Activated T-cell treated with anti-CD3 and anti-CD28 coated beads, Interleukin-2, amount 50 U/mL, for 4 hours (primary cell): ENCODE measurements at regions not wholly inside any gene's neighbourhood (a gene's known extent, or its start where the extent isn't known, plus 50 kb on each side); places are given as distances from the start of the nearest gene placed in this dataset.
A peak's percentile ranks its signal among the peaks of the same experiment; 100 is the strongest.

Source experiments
- ATAC-seq, 2 donors: fragments of 200-7000 bp; cut with Tn5 transposase; one replicate each; pipeline ENCODE4 v1.10.0; 2021
- DNase-seq: peaks from one replicate; pipeline ENCODE4 v3.0.0-alpha.2; 2020
- H3K27me3 Mint-ChIP-seq: one replicate; pipeline ENCODE4 v1.8.0; 2021; ENCODE audit warnings: low read depth, mixed read lengths
- H3K36me3 Mint-ChIP-seq: one replicate; pipeline ENCODE4 v1.8.0; 2022; ENCODE audit warnings: mixed read lengths; ENCODE audit not compliant: insufficient read depth
- H3K4me1 Mint-ChIP-seq: one replicate; pipeline ENCODE4 v1.8.0; 2021; ENCODE audit warnings: low read depth, mixed read lengths
- H3K4me3 Mint-ChIP-seq: one replicate; pipeline ENCODE4 v1.8.0; 2021; ENCODE audit warnings: mild to moderate bottlenecking, moderate library complexity, mixed read lengths
- H3K9me3 Mint-ChIP-seq: one replicate; pipeline ENCODE4 v1.8.0; 2021; ENCODE audit warnings: mixed read lengths

DNA sequence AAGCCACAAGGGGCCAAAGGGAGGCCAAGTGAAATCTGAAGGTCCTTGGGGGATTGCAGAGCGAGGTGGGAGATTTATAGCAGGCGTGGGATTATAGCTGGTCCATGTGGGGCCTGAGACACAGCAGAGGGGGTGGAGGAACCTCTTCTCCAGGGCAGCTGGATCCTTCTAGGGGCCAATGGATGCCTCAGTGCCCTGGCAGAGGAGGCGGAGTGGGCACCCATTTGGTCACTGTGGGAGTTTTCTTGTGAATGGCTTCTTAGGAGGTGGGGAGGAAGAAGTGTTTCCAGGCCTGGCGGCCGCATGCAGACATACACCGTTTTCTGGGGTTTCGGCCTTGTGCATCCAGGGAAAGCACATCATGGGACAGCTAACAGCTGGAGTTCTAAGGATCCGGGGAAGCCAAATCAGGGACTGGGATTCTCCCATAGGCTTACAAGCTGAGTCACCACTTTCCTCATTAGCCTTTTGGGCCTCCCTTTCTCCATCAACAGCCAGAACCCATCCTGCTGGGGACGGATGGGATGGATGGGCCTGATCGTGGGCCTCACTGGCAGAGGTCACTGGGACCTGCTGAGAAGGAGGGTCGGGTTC, 76.5 kb downstream of the RHOU start:
- DNase-seq (no peak), ATAC-seq (no peak)
- Mint-ChIP-seq H3K27me3 (no peaks in the 10 kb centered on the region), H3K36me3 (no peaks in the 10 kb centered on the region), H3K9me3 (no peaks in the 10 kb centered on the region), H3K4me3 (no peak overlapping the region), H3K4me1 (peaks cover 31% of the 10 kb centered on the region)

DNA sequence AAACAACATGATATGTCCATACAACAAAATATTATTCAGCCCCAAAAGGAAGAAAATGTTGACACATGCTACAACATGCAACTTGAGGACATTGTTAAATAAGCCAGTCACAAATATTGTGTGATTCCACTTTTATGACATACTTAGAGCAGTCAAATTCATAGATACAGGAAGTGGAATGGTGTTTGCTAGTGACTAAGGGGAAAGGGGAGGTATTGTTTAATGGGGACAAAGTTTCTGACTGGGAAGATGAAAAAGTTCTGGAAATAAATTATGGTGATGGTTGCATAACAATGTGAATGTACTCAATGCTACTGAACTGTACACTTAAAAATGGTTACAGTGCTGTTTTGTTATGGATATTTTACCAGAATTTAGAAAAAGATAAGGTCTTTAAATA, 77.7 kb downstream of the RHOU start:
- no peak for ATAC-seq
- Mint-ChIP-seq H3K4me1 (peaks cover 31% of the 10 kb centered on the region), H3K27me3 (no peaks in the 10 kb centered on the region), H3K4me3 (no peak overlapping the region), H3K36me3 (no peaks in the 10 kb centered on the region), H3K9me3 (no peaks in the 10 kb centered on the region)
- DNase-seq = no peak

DNA sequence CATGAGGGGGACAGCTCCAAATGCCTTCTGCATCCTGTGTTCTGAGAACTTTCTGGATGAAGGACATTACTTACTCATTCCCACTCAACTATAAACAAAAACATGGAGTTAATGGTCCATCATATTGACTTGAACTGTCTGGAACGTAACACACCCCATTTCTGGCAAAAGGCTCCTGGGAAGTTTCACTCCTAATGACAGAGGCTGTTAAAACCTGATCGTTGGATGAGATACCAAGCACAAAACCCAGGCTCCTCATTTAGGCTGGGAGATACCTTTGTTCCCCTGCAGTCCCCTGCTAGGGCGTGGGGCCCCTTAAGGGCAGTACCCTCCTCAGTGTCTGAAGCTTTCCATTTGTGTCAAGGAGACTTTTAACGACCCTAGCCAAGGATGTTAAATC, 78.9 kb downstream of the RHOU start:
- Mint-ChIP-seq H3K9me3 (no peaks in the 10 kb centered on the region), H3K4me3 (no peak overlapping the region), H3K4me1 (peaks cover 26% of the 10 kb centered on the region), H3K27me3 (no peaks in the 10 kb centered on the region), H3K36me3 (no peaks in the 10 kb centered on the region)
- DNase-seq = no peak
- ATAC-seq = no peak

DNA sequence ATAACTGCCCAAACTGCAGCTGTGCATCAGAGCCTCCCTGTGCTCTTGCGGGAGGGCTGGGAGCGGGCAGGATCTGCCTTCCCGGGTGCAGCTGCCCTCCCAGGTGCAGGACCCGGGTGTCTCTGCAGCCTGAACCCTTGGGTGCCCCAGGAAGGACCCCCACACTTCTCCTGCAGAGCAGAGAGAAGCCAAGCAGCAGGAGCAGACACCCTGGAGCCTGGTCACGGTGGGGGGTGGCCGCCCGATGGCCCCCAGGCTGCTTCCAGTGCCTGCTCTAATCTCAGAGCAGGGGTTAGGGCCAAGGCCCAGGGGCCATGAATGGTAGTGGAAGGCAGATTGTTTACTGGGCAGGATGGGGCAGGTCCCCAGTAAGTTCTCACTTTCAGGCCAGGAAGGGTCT, 83.0 kb downstream of the RHOU start:
- no peaks in the 10 kb centered on the region for H3K36me3 Mint-ChIP-seq
- no peaks in the 10 kb centered on the region for H3K27me3 Mint-ChIP-seq
- DNase-seq (no peak), ATAC-seq (peak in 1 of 2 donors; percentile 18)
- H3K4me3 Mint-ChIP-seq = no peak overlapping the region
- H3K9me3 Mint-ChIP-seq = no peaks in the 10 kb centered on the region
- no peaks in the 10 kb centered on the region for H3K4me1 Mint-ChIP-seq

DNA sequence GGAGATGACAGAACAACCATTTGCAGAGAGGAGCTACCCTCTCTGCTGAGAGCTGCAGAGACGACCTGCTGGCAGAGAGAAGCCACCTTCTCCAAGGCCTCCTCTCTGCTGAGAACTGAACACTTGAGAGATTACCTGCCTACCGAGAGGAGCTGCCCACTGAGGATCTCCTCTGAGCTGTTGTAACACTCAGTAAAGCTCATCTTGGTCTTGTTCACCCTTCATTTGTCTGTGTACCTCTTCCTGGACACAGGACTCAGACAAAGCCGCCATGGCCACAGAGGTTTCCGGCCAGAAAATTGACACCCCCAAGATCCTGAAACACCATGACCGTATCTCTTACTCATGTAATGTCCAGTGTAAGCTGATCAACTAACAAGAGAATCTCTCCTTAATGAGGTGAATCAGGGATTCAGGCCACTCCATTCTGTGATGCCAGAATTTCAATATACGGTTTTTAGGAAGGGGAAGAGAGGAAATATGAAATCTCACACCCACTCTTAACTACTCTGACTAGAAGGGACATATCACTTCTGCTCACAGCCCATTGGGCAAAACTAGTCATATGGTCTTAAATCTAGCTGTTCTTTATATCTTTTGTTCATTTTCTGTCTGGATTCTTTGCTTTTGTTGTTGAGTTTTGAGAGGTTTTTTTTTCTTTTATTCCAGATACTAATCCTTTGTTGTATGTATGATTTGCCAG, 83.8 kb downstream of the RHOU start:
- ATAC-seq (no peak), DNase-seq (no peak)
- Mint-ChIP-seq H3K27me3 (no peaks in the 10 kb centered on the region), H3K9me3 (no peaks in the 10 kb centered on the region), H3K4me1 (no peaks in the 10 kb centered on the region), H3K4me3 (no peak overlapping the region), H3K36me3 (no peaks in the 10 kb centered on the region)

DNA sequence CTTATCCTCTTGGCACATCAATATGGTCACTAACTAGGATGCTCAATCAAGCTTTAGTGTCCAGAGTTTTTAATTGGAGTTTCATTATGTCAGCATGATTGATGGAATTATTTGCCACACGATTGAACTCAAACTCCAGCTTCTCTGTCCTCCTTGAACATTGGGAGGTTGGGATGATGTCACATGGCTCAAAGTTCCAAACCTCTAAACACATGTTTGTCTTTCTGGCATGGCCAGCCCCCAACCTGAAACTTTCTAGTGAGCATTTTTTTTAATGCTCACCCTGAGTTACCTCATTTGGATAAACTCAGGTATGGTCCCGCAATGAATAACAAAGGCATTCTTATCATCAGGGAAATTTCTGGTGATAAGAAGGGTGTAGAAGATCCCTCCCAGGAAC, 86.0 kb downstream of the RHOU start:
- Mint-ChIP-seq H3K9me3 (no peaks in the 10 kb centered on the region), H3K36me3 (no peaks in the 10 kb centered on the region), H3K4me1 (peaks cover 7% of the 10 kb centered on the region), H3K27me3 (no peaks in the 10 kb centered on the region), H3K4me3 (no peak overlapping the region)
- no peak for DNase-seq
- no peak for ATAC-seq

DNA sequence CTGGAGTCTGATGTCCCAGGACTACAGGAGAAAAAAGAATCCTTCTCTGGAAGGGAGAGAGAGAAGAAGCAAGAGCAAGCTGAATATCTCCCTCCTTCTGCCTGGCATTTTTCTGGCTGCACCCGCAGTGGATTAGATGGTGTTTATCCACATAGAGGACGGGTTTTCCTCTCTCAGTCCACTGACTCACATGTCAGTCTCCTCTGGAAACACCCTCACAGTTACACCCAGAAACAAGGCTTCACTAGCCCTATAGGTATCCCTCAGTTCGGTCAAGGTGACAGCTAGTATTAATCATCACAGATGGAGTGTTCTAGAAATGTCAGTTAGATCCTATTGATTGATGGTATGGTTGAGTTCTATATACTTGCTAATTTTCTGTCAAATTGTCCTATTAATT, 87.9 kb downstream of the RHOU start:
- H3K9me3 Mint-ChIP-seq = no peaks in the 10 kb centered on the region

DNA sequence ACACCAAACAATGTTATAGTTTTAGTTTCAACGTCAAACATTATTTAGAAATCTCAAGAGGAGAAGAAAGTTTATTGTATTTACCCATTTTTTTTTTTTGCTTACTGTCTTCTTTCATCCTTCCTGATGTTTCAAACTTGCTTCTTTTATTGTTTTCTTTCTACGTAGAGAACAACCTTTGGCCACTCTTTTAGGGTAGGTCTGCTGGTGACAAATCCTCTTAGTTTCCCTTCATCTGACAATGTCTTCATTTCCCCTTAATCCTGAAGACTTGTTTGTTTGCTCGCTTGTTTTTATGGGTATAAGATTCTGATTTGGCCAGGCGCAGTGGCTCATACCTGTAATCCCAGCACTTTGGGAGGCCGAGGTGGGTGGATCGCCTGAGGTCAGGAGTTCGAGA, 89.1 kb downstream of the RHOU start:
- H3K4me3 Mint-ChIP-seq = no peak overlapping the region
- peaks cover 12% of the 10 kb centered on the region for H3K4me1 Mint-ChIP-seq
- no peaks in the 10 kb centered on the region for H3K9me3 Mint-ChIP-seq
- no peaks in the 10 kb centered on the region for H3K36me3 Mint-ChIP-seq
- DNase-seq (no peak), ATAC-seq (no peak)
- no peaks in the 10 kb centered on the region for H3K27me3 Mint-ChIP-seq

More for the DNA sequence above, 87.9 kb downstream of the RHOU start:
- Mint-ChIP-seq H3K36me3 (no peaks in the 10 kb centered on the region), H3K4me1 (peaks cover 12% of the 10 kb centered on the region), H3K27me3 (no peaks in the 10 kb centered on the region), H3K4me3 (no peak overlapping the region)
- ATAC-seq (no peak), DNase-seq (no peak)

DNA sequence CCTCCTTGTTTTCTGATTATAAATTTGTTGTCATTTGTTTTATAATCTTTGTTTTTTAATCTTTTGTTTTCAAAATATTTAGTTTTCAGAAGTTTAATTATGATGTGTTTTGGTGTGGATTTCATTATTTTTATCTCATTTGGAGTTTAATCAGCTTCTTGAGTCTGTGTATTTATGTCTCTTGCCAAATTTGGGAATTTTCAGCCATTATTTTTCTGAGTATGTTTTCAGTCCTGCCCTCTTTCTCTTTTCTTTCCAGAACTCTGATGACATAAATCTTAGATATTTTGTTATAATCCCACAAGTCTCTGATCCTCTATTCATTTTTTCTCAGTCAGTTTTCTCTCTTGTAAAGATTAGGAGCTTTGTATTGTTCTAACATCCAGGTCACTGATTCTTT, 89.8 kb downstream of the RHOU start:
- DNase-seq = no peak
- Mint-ChIP-seq H3K9me3 (no peaks in the 10 kb centered on the region), H3K27me3 (no peaks in the 10 kb centered on the region), H3K36me3 (no peaks in the 10 kb centered on the region), H3K4me1 (peaks cover 14% of the 10 kb centered on the region), H3K4me3 (no peak overlapping the region)
- no peak for ATAC-seq

DNA sequence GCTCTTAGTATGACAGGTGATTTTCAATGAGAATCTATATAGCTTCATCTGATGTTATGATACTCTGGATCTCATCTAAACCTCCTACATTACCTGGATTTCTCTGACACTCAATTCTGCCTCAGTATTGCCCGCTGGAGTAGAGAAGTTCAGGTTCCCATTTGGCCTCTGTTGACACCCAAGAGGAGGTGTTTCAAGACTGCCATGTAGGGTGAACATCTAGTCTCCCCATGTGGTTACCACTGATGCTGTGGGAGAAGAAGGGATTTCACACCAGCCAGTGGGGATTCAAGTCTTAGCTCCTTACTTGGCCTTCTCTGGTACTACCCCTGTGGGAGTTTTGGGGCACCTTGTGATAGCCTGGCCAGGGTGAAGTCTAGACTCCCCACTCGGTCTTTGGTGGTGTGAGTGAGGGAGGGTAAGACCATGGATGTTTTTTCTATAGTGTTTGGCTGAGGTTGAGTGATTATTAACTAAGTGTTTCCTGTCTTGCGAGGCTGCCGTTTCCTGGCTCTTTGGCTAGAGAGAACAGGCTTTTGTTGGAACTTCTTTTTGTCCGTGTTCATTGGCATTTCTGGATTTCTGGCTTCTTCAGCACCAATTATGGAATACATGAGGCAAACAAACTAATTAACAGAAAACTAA, 90.7 kb downstream of the RHOU start:
- no peak for DNase-seq
- no peak for ATAC-seq
- Mint-ChIP-seq H3K27me3 (no peaks in the 10 kb centered on the region), H3K4me1 (peaks cover 15% of the 10 kb centered on the region), H3K36me3 (no peaks in the 10 kb centered on the region), H3K4me3 (no peak overlapping the region), H3K9me3 (no peaks in the 10 kb centered on the region)

DNA sequence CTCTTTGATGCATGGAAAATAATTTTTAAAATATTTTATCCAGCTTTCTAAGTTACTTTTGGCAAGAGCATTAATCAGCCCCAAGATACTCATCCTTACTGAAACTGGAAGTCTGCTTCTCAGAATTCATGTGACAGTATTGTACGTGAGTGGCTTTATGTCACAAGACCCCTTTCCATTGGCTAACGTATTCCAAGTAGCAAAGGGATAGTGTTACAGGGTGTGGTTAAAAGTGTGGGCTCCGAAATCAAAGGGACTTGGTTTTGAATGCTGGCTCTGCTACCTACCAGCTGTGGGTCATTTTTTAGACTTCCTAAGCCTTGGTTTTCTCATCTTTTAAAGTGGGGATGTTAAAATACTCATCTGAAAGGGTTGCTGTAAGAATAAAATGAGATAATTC, 91.7 kb downstream of the RHOU start:
- no peaks in the 10 kb centered on the region for H3K27me3 Mint-ChIP-seq
- no peaks in the 10 kb centered on the region for H3K36me3 Mint-ChIP-seq
- ATAC-seq (peak in 1 of 2 donors; percentile 48), DNase-seq (no peak)
- peaks cover 20% of the 10 kb centered on the region for H3K4me1 Mint-ChIP-seq
- H3K9me3 Mint-ChIP-seq = no peaks in the 10 kb centered on the region
- no peak overlapping the region for H3K4me3 Mint-ChIP-seq

DNA sequence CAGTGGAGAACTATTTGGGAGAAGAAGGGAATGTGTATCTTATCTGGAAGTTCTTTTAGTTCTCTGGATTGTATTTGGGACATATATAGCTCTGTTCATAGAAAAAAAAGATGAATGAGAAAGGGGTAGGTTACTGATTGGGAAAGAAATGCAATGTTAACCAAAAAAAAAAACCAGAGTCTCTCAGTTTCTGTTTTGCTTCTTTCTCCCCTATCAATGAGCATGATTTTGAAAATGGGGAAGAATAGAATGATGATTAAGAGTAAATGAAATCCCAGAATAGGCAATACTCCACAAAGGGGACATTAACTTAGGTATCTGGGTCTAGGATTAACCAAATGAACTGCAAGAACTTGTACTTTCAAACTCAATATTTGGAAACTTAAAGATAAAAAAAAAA, 92.9 kb downstream of the RHOU start:
- no peaks in the 10 kb centered on the region for H3K9me3 Mint-ChIP-seq
- ATAC-seq (no peak), DNase-seq (no peak)
- H3K27me3 Mint-ChIP-seq = no peaks in the 10 kb centered on the region
- H3K4me1 Mint-ChIP-seq = peaks cover 20% of the 10 kb centered on the region
- H3K36me3 Mint-ChIP-seq = no peaks in the 10 kb centered on the region
- no peak overlapping the region for H3K4me3 Mint-ChIP-seq

DNA sequence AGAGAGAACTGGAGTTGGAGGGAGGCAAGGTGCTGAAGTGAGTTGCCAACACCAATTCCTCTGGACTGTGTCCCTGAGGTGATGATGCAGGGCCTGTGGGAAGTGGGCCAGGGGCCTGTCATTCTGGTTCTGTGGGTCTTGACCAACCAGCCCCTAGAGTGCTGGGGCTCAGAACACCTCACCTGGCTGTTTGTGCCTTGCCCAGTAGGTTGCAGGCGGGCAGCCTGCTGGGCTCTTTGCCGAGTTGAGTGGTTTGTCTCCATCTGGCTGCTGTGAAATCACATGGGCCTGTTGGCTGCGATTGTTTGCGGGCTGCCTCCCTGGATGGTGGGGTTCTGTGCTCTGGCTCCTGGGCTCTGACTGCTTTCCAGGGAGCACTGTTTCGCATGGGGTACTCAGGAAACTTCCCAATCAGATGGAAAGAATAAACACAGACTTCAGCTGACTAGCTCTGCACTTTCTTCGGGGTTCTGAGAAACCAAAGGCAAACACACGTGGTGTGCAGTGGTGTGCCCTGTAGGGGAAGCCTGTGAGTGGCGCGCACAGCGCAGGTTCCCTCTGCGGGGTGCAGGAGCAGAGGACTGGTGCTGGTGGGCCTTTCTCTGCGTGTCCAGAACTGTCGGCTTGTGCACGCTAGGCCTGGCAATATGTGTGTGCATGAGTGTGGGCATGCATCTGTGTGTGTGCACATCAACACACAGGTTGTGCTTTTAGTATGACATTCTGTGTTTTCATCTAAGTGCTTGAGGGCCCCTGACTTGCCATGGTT, 95.1 kb downstream of the RHOU start:
- ATAC-seq (no peak), DNase-seq (no peak)
- H3K36me3 Mint-ChIP-seq = no peaks in the 10 kb centered on the region
- peaks cover 20% of the 10 kb centered on the region for H3K4me1 Mint-ChIP-seq
- no peaks in the 10 kb centered on the region for H3K27me3 Mint-ChIP-seq
- no peaks in the 10 kb centered on the region for H3K9me3 Mint-ChIP-seq
- no peak overlapping the region for H3K4me3 Mint-ChIP-seq

DNA sequence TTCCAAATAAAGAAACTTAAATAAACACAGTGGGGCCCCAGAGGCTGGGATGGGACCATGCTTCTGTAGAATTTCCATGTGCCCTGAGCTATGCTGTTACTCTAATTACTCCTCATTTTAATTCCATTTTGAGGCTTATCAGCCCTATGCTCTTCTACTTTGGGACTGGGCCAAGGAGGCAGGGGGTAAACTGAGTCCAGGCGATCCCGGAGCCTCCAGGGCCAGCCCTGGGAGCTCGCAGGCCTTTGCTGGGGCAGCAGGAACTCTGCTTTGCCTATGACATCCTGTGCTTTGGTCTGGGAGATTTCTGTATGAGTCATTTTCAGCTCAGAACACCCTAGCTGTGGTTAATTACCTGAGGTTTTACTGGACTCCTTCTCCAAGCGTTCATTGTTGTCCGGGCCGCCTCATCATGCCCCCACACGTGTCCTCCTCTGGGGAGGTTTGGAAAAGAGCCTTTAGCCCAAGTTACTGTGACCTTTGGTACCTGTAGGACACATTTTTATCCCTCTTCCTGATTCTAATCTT, 95.7 kb downstream of the RHOU start:
- ATAC-seq = peak in 1 of 2 donors; percentile 51
- Mint-ChIP-seq H3K4me3 (no peak overlapping the region), H3K36me3 (no peaks in the 10 kb centered on the region), H3K9me3 (no peaks in the 10 kb centered on the region), H3K4me1 (peaks cover 16% of the 10 kb centered on the region), H3K27me3 (peaks cover 2% of the 10 kb centered on the region)
- DNase-seq = no peak
